Spleen (tissue), 11 donors: ENCODE measurements at regions not wholly inside any gene's neighbourhood (a gene's known extent, or its start where the extent isn't known, plus 50 kb on each side); places are given as distances from the start of the nearest gene placed in this dataset.
A peak's percentile ranks its signal among the peaks of the same experiment; 100 is the strongest.

Experiments
- DNase-seq: peaks from one replicate; pipeline ENCODE4 v3.0.0-alpha.2; 2020
- H3K27ac ChIP-seq, 8 donors: fragments of 200-600 bp; sonication (generic) in 7 of 8; 1 replicate in 4 of 8; 2 replicates in 4 of 8; pipeline versions ENCODE4 v1.5.0 to v1.8.0; 2016 to 2021; ENCODE audit warnings: inconsistent platforms in 4 of 8, mild to moderate bottlenecking in 4 of 8, moderate library complexity in 1 of 8
- H3K27me3 ChIP-seq, 7 donors: fragments of 200-600 bp; sonication (generic) in 6 of 7; replicated peaks in 1 of 7; 1 replicate in 4 of 7; 2 replicates in 3 of 7; pipeline versions ENCODE4 v1.5.0 to v1.8.0; 2016 to 2021; ENCODE audit warnings: inconsistent platforms in 3 of 7, mild to moderate bottlenecking in 1 of 7
- H3K36me3 ChIP-seq, 6 donors: fragments of 200-600 bp; sonication (generic) in 5 of 6; 1 replicate in 4 of 6; 2 replicates in 2 of 6; pipeline versions ENCODE4 v1.5.0 to v1.8.0; 2016 to 2021; ENCODE audit warnings: inconsistent platforms in 2 of 6
- H3K4me1 ChIP-seq, 6 donors: fragments of 200-600 bp; sonication (generic) in 5 of 6; 1 replicate in 3 of 6; 2 replicates in 3 of 6; pipeline versions ENCODE4 v1.5.0 to v1.8.0; 2016 to 2021; ENCODE audit warnings: inconsistent platforms in 3 of 6
- H3K4me3 ChIP-seq, 8 donors: fragments of 200-600 bp; sonication (generic) in 7 of 8; 1 replicate in 4 of 8; 2 replicates in 4 of 8; pipeline versions ENCODE4 v1.5.0 to v1.8.0; 2016 to 2021; ENCODE audit warnings: inconsistent platforms in 4 of 8, mild to moderate bottlenecking in 4 of 8, moderate library complexity in 2 of 8
- H3K9me3 ChIP-seq, 8 donors: fragments of 200-600 bp; sonication (generic) in 7 of 8; 1 replicate in 4 of 8; 2 replicates in 4 of 8; pipeline versions ENCODE4 v1.5.0 to v1.8.0; 2016 to 2021; ENCODE audit warnings: inconsistent platforms in 4 of 8
- POLR2A ChIP-seq, 3 donors: fragments of 450-650 bp; IDR thresholded peaks; one replicate each; pipeline ENCODE4 v1.5.1; 2017; ENCODE audit warnings: antibody characterized with exemption in 3 of 3, mild to moderate bottlenecking in 1 of 3
- POLR2AphosphoS5 ChIP-seq, 3 donors: sonication (generic); formaldehyde crosslinking; IDR thresholded peaks; one replicate each; pipeline ENCODE4 v1.5.1; 2017; ENCODE audit warnings: antibody characterized with exemption in 3 of 3
- WGBS, 5 donors: extraction: QIAGEN DNeasy Blood & Tissue Kit in 3 of 5; methylation state at CpG; one replicate each; pipeline versions ENCODE4 v1.1.5 to v1.1.7; 2013 to 2018; 5-methylcytosine and 5-hydroxymethylcytosine counted together
- intact Hi-C: fragments of 100-400 bp; cut with DNase I; formaldehyde crosslinking; loops from one replicate; pipeline ENCODE4 v1.15.0; 2023; ENCODE audit warnings: low total_unique reads
- TF ChIP-seq, protein P1 (sequence below), 11 experiments: fragments of 200-600 bp in 7 of 11; fragments of 450-650 bp in 4 of 11; sonication (generic) in 4 of 11; IDR thresholded peaks in 8 of 11; conservative IDR thresholded peaks in 3 of 11; 1 replicate in 7 of 11; 2 replicates in 4 of 11; pipeline versions ENCODE4 v1.4.0 to v1.8.0; 2016 to 2021; ENCODE audit warnings: antibody characterized with exemption in 11 of 11, inconsistent platforms in 4 of 11, mild to moderate bottlenecking in 1 of 11
- donor health status: healthy with polysubstance abuse.
- donor health status: DM: no; HTN: no; CAD: no; lungs with moderate emphysema.
- donor health status: DM: no; HTN: no; CAD: no.
- donor health status: Bipolar disorder and iron deficiency.
- donor health status: healthy.
- donor health status: DM: no; HTN: no; CAD: no.
- donor health status: DM: yes; HTN: yes; CAD: no.

DNA sequence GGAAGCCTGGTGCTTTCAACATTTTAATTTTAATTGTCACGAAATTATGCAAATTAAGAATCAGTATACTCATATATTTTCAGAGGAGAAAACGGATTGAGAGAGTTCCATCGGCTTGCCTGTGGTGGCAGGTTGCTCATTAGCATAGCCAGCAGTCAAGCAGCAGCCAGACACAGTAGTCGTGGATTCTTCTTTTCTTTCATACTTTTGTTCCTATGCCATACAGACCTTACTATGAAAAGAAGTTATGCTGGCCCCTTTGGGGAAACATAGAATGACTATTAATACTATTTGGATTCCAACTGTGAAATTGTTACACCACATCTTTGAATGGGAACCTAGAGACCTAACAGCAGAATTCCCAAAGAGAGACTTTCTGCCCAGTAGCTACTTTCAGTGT lies 617.7 kb upstream of the CA10 start:
- Histone ChIP-seq H3K27ac (no peak overlapping the region), H3K4me1 (no peaks in the 10 kb centered on the region), H3K9me3 (peaks cover 0 to 20% (median 2%) of the 10 kb centered on the region in 8 donors), H3K4me3 (no peak overlapping the region), H3K36me3 (no peaks in the 10 kb centered on the region), H3K27me3 (no peaks in the 10 kb centered on the region)
- WGBS, 5 donors: 42 to 62% (median 53%) methylated on average over 4 of the region's 4 CpGs
- intact Hi-C loops: no loop called here
- DNase-seq: no peak
- TF ChIP-seq POLR2A (IDR thresholded peaks at IDR 0.05): no peak
- TF ChIP-seq POLR2AphosphoS5 (IDR thresholded peaks at IDR 0.05): no peak
- TF ChIP-seq, protein P1, sequence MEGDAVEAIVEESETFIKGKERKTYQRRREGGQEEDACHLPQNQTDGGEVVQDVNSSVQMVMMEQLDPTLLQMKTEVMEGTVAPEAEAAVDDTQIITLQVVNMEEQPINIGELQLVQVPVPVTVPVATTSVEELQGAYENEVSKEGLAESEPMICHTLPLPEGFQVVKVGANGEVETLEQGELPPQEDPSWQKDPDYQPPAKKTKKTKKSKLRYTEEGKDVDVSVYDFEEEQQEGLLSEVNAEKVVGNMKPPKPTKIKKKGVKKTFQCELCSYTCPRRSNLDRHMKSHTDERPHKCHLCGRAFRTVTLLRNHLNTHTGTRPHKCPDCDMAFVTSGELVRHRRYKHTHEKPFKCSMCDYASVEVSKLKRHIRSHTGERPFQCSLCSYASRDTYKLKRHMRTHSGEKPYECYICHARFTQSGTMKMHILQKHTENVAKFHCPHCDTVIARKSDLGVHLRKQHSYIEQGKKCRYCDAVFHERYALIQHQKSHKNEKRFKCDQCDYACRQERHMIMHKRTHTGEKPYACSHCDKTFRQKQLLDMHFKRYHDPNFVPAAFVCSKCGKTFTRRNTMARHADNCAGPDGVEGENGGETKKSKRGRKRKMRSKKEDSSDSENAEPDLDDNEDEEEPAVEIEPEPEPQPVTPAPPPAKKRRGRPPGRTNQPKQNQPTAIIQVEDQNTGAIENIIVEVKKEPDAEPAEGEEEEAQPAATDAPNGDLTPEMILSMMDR (IDR thresholded peaks at IDR 0.05 in 8 of 11, conservative IDR thresholded peaks at IDR 0.05 in 3 of 11): no peak

- H3K36me3 ChIP-seq: no peaks in the 10 kb centered on the region
- intact Hi-C loops: no loop called here
- H3K27me3 ChIP-seq: no peaks in the 10 kb centered on the region
- no peaks in the 10 kb centered on the region for H3K4me1 ChIP-seq
- no peak for DNase-seq
- TF ChIP-seq POLR2A (IDR thresholded peaks at IDR 0.05): no peak
- TF ChIP-seq, protein P1 (IDR thresholded peaks at IDR 0.05 in 8 of 11, conservative IDR thresholded peaks at IDR 0.05 in 3 of 11): no peak
- TF ChIP-seq POLR2AphosphoS5 (IDR thresholded peaks at IDR 0.05): no peak
- H3K9me3 ChIP-seq: peaks cover 0 to 41% (median 21%) of the 10 kb centered on the region in 8 donors
- no peak overlapping the region for H3K27ac ChIP-seq
- H3K4me3 ChIP-seq: no peak overlapping the region
- WGBS, 5 donors: 82 to 94% (median 88%) methylated on average over 1 of the region's 1 CpG
These were observed 604.3 kb upstream of the CA10 start for GRCh38 chr17:52762794-52763167.

DNA sequence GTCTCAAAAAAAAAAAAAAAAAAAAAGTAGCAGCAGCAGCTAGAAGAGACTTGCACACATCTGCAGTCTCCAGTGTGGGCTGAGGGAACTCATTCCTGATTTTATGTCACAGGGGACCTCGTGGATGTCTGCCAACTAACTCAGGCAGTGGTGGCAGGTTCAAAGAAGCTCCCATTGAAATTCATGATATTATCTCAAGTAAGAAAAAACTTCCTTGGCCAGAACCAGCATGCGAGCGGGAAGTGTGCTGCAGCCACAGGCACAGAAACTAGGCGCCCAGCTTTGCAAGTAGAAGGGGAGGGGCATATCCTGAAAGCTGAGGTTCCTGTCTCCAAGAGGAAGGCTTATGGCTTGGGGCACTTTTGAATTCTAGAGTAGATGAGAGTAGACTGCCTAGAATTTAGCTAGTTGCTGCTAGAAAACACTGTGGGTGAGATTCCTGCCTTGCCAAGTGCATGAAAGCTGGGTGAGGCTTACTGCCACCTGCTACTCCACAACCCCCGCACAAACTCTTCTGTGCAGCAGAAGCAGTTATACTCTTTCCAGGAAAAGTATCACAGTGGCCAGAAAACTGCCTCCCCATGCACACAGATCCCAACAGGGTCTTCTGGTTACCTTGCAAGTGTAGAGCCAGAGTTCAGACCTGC lies 603.8 kb upstream of the CA10 start:
- no peaks in the 10 kb centered on the region for H3K27me3 ChIP-seq
- no peaks in the 10 kb centered on the region for H3K36me3 ChIP-seq
- 43 to 54% (median 51%) methylated on average over 5 of the region's 5 CpGs for WGBS, 5 donors
- intact Hi-C loops: no loop called here
- peaks cover 0 to 41% (median 21%) of the 10 kb centered on the region in 8 donors for H3K9me3 ChIP-seq
- TF ChIP-seq POLR2A (IDR thresholded peaks at IDR 0.05) (no peak), POLR2AphosphoS5 (IDR thresholded peaks at IDR 0.05) (no peak)
- TF ChIP-seq, protein P1 (IDR thresholded peaks at IDR 0.05 in 8 of 11, conservative IDR thresholded peaks at IDR 0.05 in 3 of 11): no peak
- DNase-seq: peak; percentile 27
- no peak overlapping the region for H3K4me3 ChIP-seq
- H3K4me1 ChIP-seq: no peaks in the 10 kb centered on the region
- H3K27ac ChIP-seq: no peak overlapping the region

GRCh38 chr17:52759864-52760263 lies 601.4 kb upstream of the CA10 start:
- 67 to 79% (median 70%) methylated on average over 3 of the region's 3 CpGs for WGBS, 5 donors
- Histone ChIP-seq H3K27ac (no peak overlapping the region), H3K4me3 (no peak overlapping the region), H3K27me3 (no peaks in the 10 kb centered on the region), H3K4me1 (no peaks in the 10 kb centered on the region), H3K36me3 (no peaks in the 10 kb centered on the region), H3K9me3 (peaks cover 0 to 24% (median 13%) of the 10 kb centered on the region in 8 donors)
- intact Hi-C loops: no loop called here
- TF ChIP-seq, protein P1 (IDR thresholded peaks at IDR 0.05 in 8 of 11, conservative IDR thresholded peaks at IDR 0.05 in 3 of 11): no peak
- TF ChIP-seq POLR2A (IDR thresholded peaks at IDR 0.05) (no peak), POLR2AphosphoS5 (IDR thresholded peaks at IDR 0.05) (no peak)
- no peak for DNase-seq
